PC-3 (cell line): ENCODE measurements at regions not wholly inside any gene's neighbourhood (a gene's known extent, or its start where the extent isn't known, plus 50 kb on each side); places are given as distances from the start of the nearest gene placed in this dataset.

Experiments
- ATAC-seq: fragments of 200-7000 bp; cut with Tn5 transposase; 2 replicates; pipeline ENCODE4 v1.9.1; 2020; ENCODE audit warnings: mild to moderate bottlenecking, moderate library complexity
- BruUV-seq: library from RNA; stranded (reverse); fragments of 400-500 nt; replicated peaks from 2 replicates; lab custom pipeline; 2021; lab: Mats Ljungman, UMichigan
- CTCF ChIA-PET: fragments of 300-600 bp; sonication (Branson Sonifier 250); formaldehyde crosslinking; loops from one replicate; lab custom pipeline; 2022; ENCODE audit warnings: antibody characterized with exemption; lab: Charles Lee
- POLR2A ChIA-PET: fragments of 300-600 bp; sonication (Branson Sonifier 250); formaldehyde crosslinking; loops from one replicate; lab custom pipeline; 2022; ENCODE audit warnings: antibody characterized with exemption; ENCODE audit not compliant: unreplicated experiment; lab: Charles Lee
- DNase-seq: peaks from one replicate; pipeline ENCODE4 v3.0.0-alpha.2; 2015
- H2AFZ ChIP-seq: fragments of 300-600 bp; sonication (generic); 2 replicates; pipeline ENCODE4 v1.6.0; 2016; ENCODE audit warnings: antibody characterized with exemption, low read length
- H3F3A ChIP-seq: fragments of 300-600 bp; sonication (generic); one replicate; pipeline ENCODE4 v1.6.0; 2017; ENCODE audit warnings: antibody characterized with exemption, low read length, control low read depth, mild to moderate bottlenecking; ENCODE audit not compliant: unreplicated experiment
- H3K27ac ChIP-seq: fragments of 300-600 bp; sonication (generic); 2 replicates; pipeline ENCODE4 v1.5.1; 2016; ENCODE audit warnings: mild to moderate bottlenecking, low read length
- H3K27me3 ChIP-seq: fragments of 300-600 bp; sonication (generic); 2 replicates; pipeline ENCODE4 v1.6.1; 2016; ENCODE audit warnings: low read length, mixed read lengths
- H3K36me3 ChIP-seq: fragments of 300-600 bp; sonication (generic); 2 replicates; pipeline ENCODE4 v1.6.1; 2016; ENCODE audit warnings: low read depth, mixed run types, low read length, mixed read lengths
- H3K4me1 ChIP-seq: fragments of 300-600 bp; sonication (generic); 2 replicates; pipeline ENCODE4 v1.5.1; 2016; ENCODE audit warnings: low read length; ENCODE audit not compliant: insufficient read depth
- H3K4me2 ChIP-seq: fragments of 300-600 bp; sonication (generic); 2 replicates; pipeline ENCODE4 v1.6.0; 2016; ENCODE audit warnings: low read length
- H3K4me3 ChIP-seq: fragments of 300-600 bp; sonication (generic); 2 replicates; pipeline ENCODE4 v1.5.1; 2016; ENCODE audit warnings: mild to moderate bottlenecking, low read length, mixed read lengths
- H3K79me2 ChIP-seq: fragments of 300-600 bp; sonication (generic); 2 replicates; pipeline ENCODE4 v1.6.1; 2017; ENCODE audit warnings: low read length, mixed read lengths
- H3K9ac ChIP-seq: fragments of 300-600 bp; sonication (generic); 2 replicates; pipeline ENCODE4 v1.6.0; 2016; ENCODE audit warnings: mild to moderate bottlenecking, low read length
- H3K9me2 ChIP-seq: fragments of 300-600 bp; sonication (generic); replicated peaks from 2 replicates; pipeline ENCODE4 v1.6.1; 2016; ENCODE audit warnings: mixed run types, low read length, mixed read lengths
- H3K9me3 ChIP-seq: fragments of 300-600 bp; sonication (generic); 2 replicates; pipeline ENCODE4 v1.6.1; 2016; ENCODE audit warnings: low read length, mixed read lengths
- H4K20me1 ChIP-seq: fragments of 300-600 bp; sonication (generic); 2 replicates; pipeline ENCODE4 v1.6.1; 2016; ENCODE audit warnings: low read length, mixed read lengths
- CTCF ChIP-seq: fragments of 300-600 bp; sonication (generic); conservative IDR thresholded peaks from 2 replicates; pipeline ENCODE4 v1.5.1; 2017; ENCODE audit warnings: antibody characterized with exemption, low read depth, mild to moderate bottlenecking, low read length
- EZH2 ChIP-seq: fragments of 300-600 bp; sonication (generic); IDR thresholded peaks from one replicate; pipeline ENCODE4 v1.6.1; 2017; ENCODE audit warnings: antibody characterized with exemption, mild to moderate bottlenecking, low read length; ENCODE audit not compliant: unreplicated experiment
- EZH2phosphoT487 ChIP-seq: fragments of 300-600 bp; sonication (generic); IDR thresholded peaks from 2 replicates; pipeline ENCODE4 v1.6.1; 2018; ENCODE audit warnings: mild to moderate bottlenecking, antibody characterized with exemption, low read length, borderline replicate concordance
- intact Hi-C: fragments of 100-400 bp; cut with micrococcal nuclease; formaldehyde crosslinking; loops from 2 replicates; pipeline ENCODE4 v1.9.0; 2023

GRCh38 chr9:135365013-135365768 is 114.4 kb upstream of the PPP1R26 start:
- ChIA-PET CTCF (no interaction called here), POLR2A (no interaction called here)
- H2AFZ ChIP-seq = no peak overlapping the region
- H3K4me1 ChIP-seq = no peaks in the 10 kb centered on the region
- intact Hi-C loops = no loop called here
- H3K27ac ChIP-seq = no peak overlapping the region
- DNase-seq (no peak), ATAC-seq (no peak)
- TF ChIP-seq EZH2 (no peak), EZH2phosphoT487 (no peak), CTCF (no peak)
- no peaks in the 10 kb centered on the region for H3K9me3 ChIP-seq
- no peak overlapping the region for H3K9ac ChIP-seq
- no peak overlapping the region for H3K4me2 ChIP-seq
- no peak overlapping the region for H3K4me3 ChIP-seq
- H4K20me1 ChIP-seq = no peaks in the 10 kb centered on the region
- H3K27me3 ChIP-seq = no peaks in the 10 kb centered on the region
- no peaks in the 10 kb centered on the region for H3K79me2 ChIP-seq
- no peaks in the 10 kb centered on the region for H3F3A ChIP-seq
- BruUV-seq = no TSS peak
- no peaks in the 10 kb centered on the region for H3K9me2 ChIP-seq
- H3K36me3 ChIP-seq = no peaks in the 10 kb centered on the region

DNA sequence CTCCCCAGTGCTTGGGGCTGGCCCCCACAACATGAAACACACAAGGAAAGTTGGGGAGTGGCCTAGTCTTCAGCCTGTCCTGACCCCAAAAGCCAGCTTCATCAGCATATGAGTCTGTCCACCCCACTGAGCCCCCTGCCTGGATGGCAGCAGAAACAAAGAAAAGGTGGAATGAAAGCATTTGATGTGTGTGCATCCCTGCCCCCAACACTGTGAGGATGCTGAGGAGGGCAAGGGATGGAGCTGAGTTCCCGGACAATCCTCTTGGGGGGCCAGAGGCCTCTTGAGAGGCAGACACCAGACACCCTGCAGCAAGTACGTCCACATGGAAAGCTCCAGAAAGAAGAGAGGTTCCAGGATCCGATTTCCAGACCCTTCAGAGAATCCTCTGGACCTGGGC is 113.5 kb upstream of the PPP1R26 start:
- ATAC-seq = no peak
- H3K36me3 ChIP-seq = no peaks in the 10 kb centered on the region
- no peaks in the 10 kb centered on the region for H3K9me3 ChIP-seq
- H3K9ac ChIP-seq = no peak overlapping the region
- ChIA-PET CTCF (no interaction called here), POLR2A (no interaction called here)
- H3K27me3 ChIP-seq = peaks cover 3% of the 10 kb centered on the region; the same call in 1 of the 2 replicates
- BruUV-seq = no TSS peak
- TF ChIP-seq EZH2phosphoT487 (no peak), EZH2 (no peak), CTCF (no peak)
- H2AFZ ChIP-seq = no peak overlapping the region
- H3K4me2 ChIP-seq = no peak overlapping the region
- H3F3A ChIP-seq = no peaks in the 10 kb centered on the region
- H3K4me1 ChIP-seq = no peaks in the 10 kb centered on the region
- intact Hi-C loops = no loop called here
- H3K79me2 ChIP-seq = no peaks in the 10 kb centered on the region
- DNase-seq = no peak
- H4K20me1 ChIP-seq = no peaks in the 10 kb centered on the region
- no peaks in the 10 kb centered on the region for H3K9me2 ChIP-seq
- H3K27ac ChIP-seq = no peak overlapping the region
- H3K4me3 ChIP-seq = no peak overlapping the region

GRCh38 chr9:135369412-135369990 is 110.1 kb upstream of the PPP1R26 start:
- Histone ChIP-seq H3K9me3 (no peaks in the 10 kb centered on the region), H3K4me3 (no peak overlapping the region), H3K9me2 (no peaks in the 10 kb centered on the region), H3K9ac (no peak overlapping the region), H3K4me1 (no peaks in the 10 kb centered on the region), H4K20me1 (no peaks in the 10 kb centered on the region), H3K27me3 (peaks cover 15% of the 10 kb centered on the region), H3K4me2 (no peak overlapping the region), H3K79me2 (no peaks in the 10 kb centered on the region), H2AFZ (no peak overlapping the region), H3K36me3 (no peaks in the 10 kb centered on the region), H3K27ac (no peak overlapping the region), H3F3A (no peaks in the 10 kb centered on the region)
- intact Hi-C loops = no loop called here
- no peak for TF ChIP-seq EZH2phosphoT487
- TF ChIP-seq EZH2 = no peak
- TF ChIP-seq CTCF = no peak
- ChIA-PET POLR2A (no interaction called here), CTCF (interaction anchor here (0.6 kb wide), 1 partner anchor 177 kb away, joined by 3 read pairs; no protein-coding TSS in a partner anchor)
- BruUV-seq = no TSS peak
- no peak for ATAC-seq
- peak; percentile 36 for DNase-seq
